Mucosa of descending colon (tissue), 3 donors: ENCODE measurements at regions not wholly inside any gene's neighbourhood (a gene's known extent, or its start where the extent isn't known, plus 50 kb on each side); places are given as distances from the start of the nearest gene placed in this dataset.

ENCODE experiments used
- ATAC-seq: fragments of 200-7000 bp; cut with Tn5 transposase; one replicate; pipeline ENCODE4 v1.9.1; 2020; ENCODE audit warnings: mild to moderate bottlenecking, moderate library complexity
- DNase-seq, 3 donors: peaks; one replicate each; pipeline ENCODE4 v3.0.0-alpha.2; 2020
- H3K36me3 ChIP-seq: fragments of 200-600 bp; one replicate; pipeline ENCODE4 v1.8.0; 2021; ENCODE audit warnings: low read depth, mild to moderate bottlenecking
- H3K4me1 ChIP-seq: fragments of 200-600 bp; one replicate; pipeline ENCODE4 v1.8.0; 2021; ENCODE audit warnings: low read depth, mild to moderate bottlenecking
- H3K4me3 ChIP-seq: fragments of 200-600 bp; one replicate; pipeline ENCODE4 v1.8.0; 2021; ENCODE audit warnings: mild to moderate bottlenecking
- H3K9me3 ChIP-seq: fragments of 200-600 bp; one replicate; pipeline ENCODE4 v1.8.0; 2021; ENCODE audit warnings: mild to moderate bottlenecking
- intact Hi-C, 2 donors: fragments of 100-400 bp; cut with DNase I in 1 of 2; cut with micrococcal nuclease in 1 of 2; formaldehyde crosslinking; loops; one replicate each; pipeline versions ENCODE4 v1.11.0 to v1.11.1; 2022; cut with DNase I, micrococcal nuclease
- TF ChIP-seq, protein P1 (sequence below): fragments of 200-600 bp; IDR thresholded peaks from one replicate; pipeline ENCODE4 v1.8.0; 2022; ENCODE audit warnings: antibody characterized with exemption, mild to moderate bottlenecking
- donor health status: DM: no; HTN: no; CAD: no; lungs with moderate emphysema.
- donor health status: DM: no; HTN: no; CAD: no.
- donor health status: DM: no; HTN: yes; CAD: no.

- no peak for DNase-seq
- Histone ChIP-seq H3K4me1 (no peaks in the 10 kb centered on the region), H3K36me3 (no peaks in the 10 kb centered on the region), H3K4me3 (no peak overlapping the region), H3K9me3 (no peaks in the 10 kb centered on the region)
- intact Hi-C loops, result no loop called here
- TF ChIP-seq, protein P1, sequence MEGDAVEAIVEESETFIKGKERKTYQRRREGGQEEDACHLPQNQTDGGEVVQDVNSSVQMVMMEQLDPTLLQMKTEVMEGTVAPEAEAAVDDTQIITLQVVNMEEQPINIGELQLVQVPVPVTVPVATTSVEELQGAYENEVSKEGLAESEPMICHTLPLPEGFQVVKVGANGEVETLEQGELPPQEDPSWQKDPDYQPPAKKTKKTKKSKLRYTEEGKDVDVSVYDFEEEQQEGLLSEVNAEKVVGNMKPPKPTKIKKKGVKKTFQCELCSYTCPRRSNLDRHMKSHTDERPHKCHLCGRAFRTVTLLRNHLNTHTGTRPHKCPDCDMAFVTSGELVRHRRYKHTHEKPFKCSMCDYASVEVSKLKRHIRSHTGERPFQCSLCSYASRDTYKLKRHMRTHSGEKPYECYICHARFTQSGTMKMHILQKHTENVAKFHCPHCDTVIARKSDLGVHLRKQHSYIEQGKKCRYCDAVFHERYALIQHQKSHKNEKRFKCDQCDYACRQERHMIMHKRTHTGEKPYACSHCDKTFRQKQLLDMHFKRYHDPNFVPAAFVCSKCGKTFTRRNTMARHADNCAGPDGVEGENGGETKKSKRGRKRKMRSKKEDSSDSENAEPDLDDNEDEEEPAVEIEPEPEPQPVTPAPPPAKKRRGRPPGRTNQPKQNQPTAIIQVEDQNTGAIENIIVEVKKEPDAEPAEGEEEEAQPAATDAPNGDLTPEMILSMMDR, result no peak
- ATAC-seq, result no peak
Measured at GRCh38 chr3:28947751-28948150, 333.1 kb upstream of the RBMS3 start.

GRCh38 chr3:28948685-28949084, 332.2 kb upstream of the RBMS3 start:
- no peaks in the 10 kb centered on the region for H3K4me1 ChIP-seq
- TF ChIP-seq, protein P1, result no peak
- ATAC-seq (no peak), DNase-seq (no peak)
- H3K4me3 ChIP-seq, result no peak overlapping the region
- H3K9me3 ChIP-seq, result no peaks in the 10 kb centered on the region
- intact Hi-C loops, result no loop called here
- H3K36me3 ChIP-seq, result no peaks in the 10 kb centered on the region

DNA sequence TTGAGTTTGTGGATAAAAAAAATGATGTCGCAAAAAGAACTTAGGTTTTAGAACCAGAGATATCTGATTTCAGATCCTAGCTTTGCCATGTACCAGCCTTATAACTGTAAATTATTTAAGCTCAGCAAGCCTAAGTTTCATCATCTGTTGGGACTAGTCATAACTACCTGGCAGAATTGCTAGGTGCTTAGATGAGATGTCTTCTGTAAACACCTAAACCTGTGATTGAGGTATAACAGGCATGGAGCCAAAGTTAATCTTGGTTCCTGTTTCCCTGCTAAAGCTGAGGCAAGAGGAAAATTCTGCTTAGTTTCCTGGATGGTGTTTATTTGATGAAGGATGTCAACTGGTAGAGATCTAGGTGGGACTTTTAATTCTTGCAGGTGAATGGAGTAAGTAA, 331.3 kb upstream of the RBMS3 start:
- intact Hi-C loops, result no loop called here

DNA sequence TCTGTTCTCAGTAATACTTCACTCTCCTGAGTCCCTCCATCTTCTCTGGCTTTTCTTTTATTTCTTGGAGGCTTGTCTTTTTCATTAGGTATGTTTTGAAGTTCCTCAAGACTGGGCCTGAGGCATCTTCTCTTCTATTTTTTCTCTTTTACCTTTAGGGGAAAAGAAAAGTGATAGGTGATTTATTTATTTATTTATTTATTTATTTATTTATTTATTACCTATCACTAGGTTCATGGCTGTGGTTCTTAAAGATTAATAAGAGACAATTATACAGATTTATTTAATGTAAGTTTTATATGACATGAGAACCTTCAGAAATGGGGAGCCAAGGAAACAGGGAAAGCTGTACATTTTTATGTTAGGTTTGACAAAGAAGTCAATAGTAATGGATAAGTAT, 330.3 kb upstream of the RBMS3 start:
- TF ChIP-seq, protein P1, result no peak
- DNase-seq, result no peak
- no peak overlapping the region for H3K4me3 ChIP-seq
- no peak for ATAC-seq
- H3K4me1 ChIP-seq, result no peaks in the 10 kb centered on the region
- no peaks in the 10 kb centered on the region for H3K36me3 ChIP-seq
- no peaks in the 10 kb centered on the region for H3K9me3 ChIP-seq
- intact Hi-C loops, result no loop called here

More for the DNA sequence above, 331.3 kb upstream of the RBMS3 start:
- no peaks in the 10 kb centered on the region for H3K4me1 ChIP-seq
- ATAC-seq, result no peak
- no peak overlapping the region for H3K4me3 ChIP-seq
- DNase-seq, result no peak
- TF ChIP-seq, protein P1, result no peak
- H3K9me3 ChIP-seq, result no peaks in the 10 kb centered on the region
- no peaks in the 10 kb centered on the region for H3K36me3 ChIP-seq

DNA sequence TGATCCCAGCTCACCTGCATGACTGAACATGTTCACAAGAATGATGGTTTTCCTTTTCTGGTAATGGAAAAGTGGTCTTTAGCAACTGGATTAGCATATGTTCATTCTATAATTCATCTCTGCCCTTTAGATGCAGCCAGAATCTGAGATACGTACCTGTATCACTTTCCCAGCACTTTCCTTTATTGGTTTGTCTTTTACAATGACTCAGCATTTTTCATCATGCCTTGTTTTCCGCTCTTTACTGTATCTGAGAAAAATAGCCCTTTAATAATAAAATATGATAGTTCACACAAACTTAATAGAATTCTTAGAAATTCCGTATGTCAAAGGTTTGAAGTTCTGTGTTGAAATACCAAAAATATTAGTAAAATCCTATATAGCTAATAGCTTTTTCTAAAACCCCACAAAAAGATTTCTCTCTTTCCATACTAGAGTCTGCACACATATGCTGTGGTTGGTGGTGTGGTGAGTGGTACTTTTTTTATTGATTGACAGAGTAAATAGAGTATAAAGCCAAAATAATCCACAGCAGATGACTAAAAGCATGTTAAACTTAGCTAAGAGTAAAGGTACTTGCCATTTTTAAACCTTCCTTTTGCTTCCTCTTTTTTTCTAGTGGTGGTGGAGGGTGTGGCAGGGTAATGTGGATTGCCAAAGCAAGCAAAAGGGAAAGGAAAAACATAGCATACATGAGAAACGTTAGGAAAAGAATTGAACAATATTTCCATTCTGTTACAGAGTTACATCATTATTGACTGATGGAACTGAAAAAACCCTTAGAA, 328.9 kb upstream of the RBMS3 start:
- DNase-seq, result no peak
- no peak for ATAC-seq
- H3K4me1 ChIP-seq, result no peaks in the 10 kb centered on the region
- no peak overlapping the region for H3K4me3 ChIP-seq
- intact Hi-C loops, result no loop called here
- H3K9me3 ChIP-seq, result no peaks in the 10 kb centered on the region
- H3K36me3 ChIP-seq, result no peaks in the 10 kb centered on the region
- TF ChIP-seq, protein P1, result no peak
